Transverse colon (tissue), 4 donors: ENCODE measurements at regions not wholly inside any gene's neighbourhood (a gene's known extent, or its start where the extent isn't known, plus 50 kb on each side); places are given as distances from the start of the nearest gene placed in this dataset.

Experiments used
- DNase-seq: peaks from one replicate; pipeline ENCODE4 v3.0.0-alpha.2; 2019
- H3K27ac ChIP-seq, 4 donors: fragments of 200-600 bp; sonication (generic); 2 replicates each; pipeline ENCODE4 v1.5.1; 2016 to 2018; ENCODE audit warnings: inconsistent platforms in 4 of 4
- H3K27me3 ChIP-seq: fragments of 200-600 bp; sonication (generic); 2 replicates; pipeline ENCODE4 v1.5.1; 2017; ENCODE audit warnings: inconsistent platforms
- H3K36me3 ChIP-seq, 4 donors: fragments of 200-600 bp; sonication (generic); 2 replicates each; pipeline ENCODE4 v1.5.1; 2017 to 2019; ENCODE audit warnings: inconsistent platforms in 4 of 4
- H3K4me1 ChIP-seq, 4 donors: fragments of 200-600 bp; sonication (generic); 2 replicates each; pipeline ENCODE4 v1.5.1; 2017 to 2020; ENCODE audit warnings: inconsistent platforms in 4 of 4
- H3K4me3 ChIP-seq, 4 donors: fragments of 200-600 bp; sonication (generic); 1 replicate in 1 of 4; 2 replicates in 3 of 4; pipeline versions ENCODE4 v1.5.1 to v1.6.1; 2017 to 2019; ENCODE audit warnings: inconsistent platforms in 4 of 4
- H3K9me3 ChIP-seq, 2 donors: fragments of 200-600 bp; sonication (generic); 2 replicates each; pipeline ENCODE4 v1.5.1; 2017 to 2019; ENCODE audit warnings: inconsistent platforms in 2 of 2
- CTCF ChIP-seq, 5 experiments: fragments of 200-600 bp in 3 of 5; fragments of 450-650 bp in 2 of 5; sonication (generic) in 3 of 5; IDR thresholded peaks; 1 replicate in 2 of 5; 2 replicates in 3 of 5; pipeline ENCODE4 v1.5.1; 2016 to 2017; ENCODE audit warnings: antibody characterized with exemption in 5 of 5, inconsistent platforms in 3 of 5, mild to moderate bottlenecking in 2 of 5, moderate library complexity in 1 of 5
- EP300 ChIP-seq: sonication (generic); formaldehyde crosslinking; IDR thresholded peaks from one replicate; pipeline ENCODE4 v1.6.1; 2017; ENCODE audit warnings: antibody characterized with exemption, low read depth
- POLR2A ChIP-seq: fragments of 450-650 bp; IDR thresholded peaks from one replicate; pipeline ENCODE4 v1.6.1; 2016; ENCODE audit warnings: antibody characterized with exemption, mild to moderate bottlenecking, moderate library complexity
- POLR2AphosphoS5 ChIP-seq, 3 donors: sonication (generic); formaldehyde crosslinking; IDR thresholded peaks; one replicate each; pipeline ENCODE4 v1.6.1; 2016; ENCODE audit warnings: antibody characterized with exemption in 3 of 3
- WGBS, 2 donors: methylation state at CpG; one replicate each; pipeline ENCODE4 v1.1.5; 2018; ENCODE audit warnings: low coverage in 1 of 2; 5-methylcytosine and 5-hydroxymethylcytosine counted together
- in situ Hi-C, 4 donors: fragments of 200-750 bp; cut with MboI; loops; one replicate each; pipeline versions ENCODE4 v1.15.0 to v1.15.1; 2017; ENCODE audit warnings: low sequenced_read_pairs in 3 of 4, low pct_ligation_motif_present in 1 of 4, low pct_unique_long_range_greater_than_20kb in 1 of 4
- intact Hi-C: fragments of 100-400 bp; cut with DNase I; formaldehyde crosslinking; loops from one replicate; pipeline ENCODE4 v1.15.1; 2023; ENCODE audit warnings: low total_unique reads

DNA sequence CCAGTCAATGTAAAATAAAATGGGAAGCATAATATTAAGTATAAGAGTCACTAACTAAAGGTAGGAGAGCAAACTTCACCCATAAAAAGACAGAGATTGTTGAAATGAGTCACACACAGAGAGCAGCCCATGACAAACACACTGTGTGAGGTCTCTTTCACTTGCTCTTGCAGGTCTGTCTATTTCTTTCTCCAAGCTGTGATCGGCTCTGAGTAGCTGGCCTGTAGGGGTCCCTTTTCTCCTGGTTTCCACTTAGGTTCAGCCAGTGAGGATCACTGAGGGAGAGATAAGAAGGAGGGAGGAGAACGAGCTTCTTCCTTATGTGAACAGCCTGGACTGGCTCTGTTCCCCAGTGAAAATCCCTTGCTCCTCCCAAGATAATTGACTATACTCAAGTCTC, 133.7 kb upstream of the HS3ST3A1 start:
- no peak overlapping the region for H3K27ac ChIP-seq
- no peak overlapping the region for H3K4me3 ChIP-seq
- no peaks in the 10 kb centered on the region for H3K9me3 ChIP-seq
- H3K36me3 ChIP-seq: no peaks in the 10 kb centered on the region
- in situ Hi-C loops: no loop called here
- TF ChIP-seq CTCF (IDR thresholded peaks at IDR 0.05): no peak
- TF ChIP-seq POLR2A: no peak
- no peak for TF ChIP-seq POLR2AphosphoS5 (IDR thresholded peaks at IDR 0.05)
- no peak for TF ChIP-seq EP300
- intact Hi-C loops: no loop called here
- no peaks in the 10 kb centered on the region for H3K27me3 ChIP-seq
- no peak for DNase-seq
- 40 to 52% methylated on average over 1 to 2 of the region's 2 CpGs for WGBS, 2 donors
- H3K4me1 ChIP-seq: no peaks in the 10 kb centered on the region

- Histone ChIP-seq H3K27ac (no peak overlapping the region), H3K4me3 (no peak overlapping the region), H3K4me1 (no peaks in the 10 kb centered on the region), H3K27me3 (no peaks in the 10 kb centered on the region), H3K36me3 (no peaks in the 10 kb centered on the region), H3K9me3 (no peaks in the 10 kb centered on the region)
- no peak for DNase-seq
- TF ChIP-seq CTCF (IDR thresholded peaks at IDR 0.05): no peak
- TF ChIP-seq POLR2A: no peak
- TF ChIP-seq POLR2AphosphoS5 (IDR thresholded peaks at IDR 0.05): no peak
- no peak for TF ChIP-seq EP300
- in situ Hi-C loops (no loop called here), intact Hi-C loops (no loop called here)
- WGBS, 2 donors: 73 to 85% methylated on average over 2 of the region's 2 CpGs
These were observed 134.1 kb upstream of the HS3ST3A1 start for GRCh38 chr17:13735861-13736260.

- TF ChIP-seq CTCF (IDR thresholded peaks at IDR 0.05): no peak
- no peak for TF ChIP-seq POLR2A
- no peak for TF ChIP-seq EP300
- TF ChIP-seq POLR2AphosphoS5 (IDR thresholded peaks at IDR 0.05): no peak
- intact Hi-C loops: no loop called here
- Histone ChIP-seq H3K27me3 (no peaks in the 10 kb centered on the region), H3K4me3 (no peak overlapping the region), H3K27ac (no peak overlapping the region), H3K9me3 (no peaks in the 10 kb centered on the region), H3K4me1 (no peaks in the 10 kb centered on the region), H3K36me3 (no peaks in the 10 kb centered on the region)
- no peak for DNase-seq
- in situ Hi-C loops: no loop called here
These were observed 135.2 kb upstream of the HS3ST3A1 start for GRCh38 chr17:13736916-13737315.

DNA sequence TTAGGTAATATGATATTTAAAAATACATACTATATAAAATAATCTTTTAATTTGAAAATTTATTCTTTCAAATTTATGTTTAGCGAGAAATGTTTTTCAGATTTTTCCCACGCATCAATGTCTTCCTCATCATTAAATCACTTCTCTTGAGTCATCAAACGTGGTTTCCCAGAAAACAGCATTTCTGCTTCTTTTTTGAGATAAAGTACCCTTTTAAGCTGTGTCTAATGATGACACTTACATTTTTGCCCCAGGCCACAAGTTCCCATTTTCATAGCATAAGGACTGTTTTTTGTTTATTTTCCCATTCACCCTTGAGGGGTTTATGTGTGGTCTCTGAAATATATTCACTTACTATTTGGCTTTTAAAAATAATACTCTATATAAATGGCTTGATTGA, 139.0 kb upstream of the HS3ST3A1 start:
- Histone ChIP-seq H3K36me3 (no peaks in the 10 kb centered on the region), H3K9me3 (no peaks in the 10 kb centered on the region), H3K27me3 (no peaks in the 10 kb centered on the region), H3K27ac (no peak overlapping the region), H3K4me3 (no peak overlapping the region), H3K4me1 (no peaks in the 10 kb centered on the region)
- DNase-seq: no peak
- WGBS, 2 donors: 73 to 79% methylated on average over 3 of the region's 3 CpGs
- intact Hi-C loops (no loop called here), in situ Hi-C loops (no loop called here)
- TF ChIP-seq POLR2AphosphoS5 (IDR thresholded peaks at IDR 0.05): no peak
- no peak for TF ChIP-seq CTCF (IDR thresholded peaks at IDR 0.05)
- TF ChIP-seq POLR2A: no peak
- TF ChIP-seq EP300: no peak
